COR-L47 (cell line): ENCODE measurements at regions not wholly inside any gene's neighbourhood (a gene's known extent, or its start where the extent isn't known, plus 50 kb on each side); places are given as distances from the start of the nearest gene placed in this dataset.

Experiments
- DNase-seq: peaks from one replicate; lab custom pipeline; 2025; lab: John Stamatoyannopoulos, UW

GRCh38 chr21:32216293-32216692, 62.6 kb downstream of the MIS18A start:
- DNase-seq: no peak

GRCh38 chr21:32215306-32215685, 63.6 kb downstream of the MIS18A start:
- DNase-seq: no peak

GRCh38 chr21:32214654-32215305, 64.1 kb downstream of the MIS18A start:
- DNase-seq: no peak

- no peak for DNase-seq
These were observed 66.7 kb downstream of the MIS18A start for GRCh38 chr21:32212116-32212515.

GRCh38 chr21:32211306-32211705, 67.5 kb downstream of the MIS18A start:
- no peak for DNase-seq

GRCh38 chr21:32209580-32209979, 69.3 kb downstream of the MIS18A start:
- no peak for DNase-seq

GRCh38 chr21:32207406-32207716, 71.5 kb downstream of the MIS18A start:
- DNase-seq: peak; percentile 66

- DNase-seq: no peak
These were observed 72.0 kb downstream of the MIS18A start for GRCh38 chr21:32206631-32207405.

- no peak for DNase-seq
These were observed 74.9 kb downstream of the MIS18A start for GRCh38 chr21:32203877-32204480.

GRCh38 chr21:32200029-32200428, 78.8 kb downstream of the MIS18A start:
- no peak for DNase-seq

- DNase-seq: no peak
These were observed 80.5 kb downstream of the MIS18A start for GRCh38 chr21:32198384-32198783.

- peak; percentile 45 for DNase-seq
These were observed 81.0 kb downstream of the MIS18A start for GRCh38 chr21:32197896-32198295.

- no peak for DNase-seq
These were observed 82.8 kb downstream of the MIS18A start for GRCh38 chr21:32196001-32196400.

- no peak for DNase-seq
These were observed 85.8 kb downstream of the MIS18A start for GRCh38 chr21:32193098-32193465.

GRCh38 chr21:32192291-32193097, 86.4 kb downstream of the MIS18A start:
- no peak for DNase-seq

- DNase-seq: no peak
These were observed 88.2 kb downstream of the MIS18A start for GRCh38 chr21:32190493-32191144.

- DNase-seq: no peak
These were observed 89.0 kb downstream of the MIS18A start for GRCh38 chr21:32189688-32190483.

GRCh38 chr21:32186804-32187203, 92.0 kb downstream of the MIS18A start:
- no peak for DNase-seq

- no peak for DNase-seq
These were observed 93.1 kb downstream of the MIS18A start for GRCh38 chr21:32185726-32186125.

GRCh38 chr21:32185103-32185502, 93.7 kb downstream of the MIS18A start:
- no peak for DNase-seq

GRCh38 chr21:32184485-32184884, 94.4 kb downstream of the MIS18A start:
- peak; percentile 56 for DNase-seq
